NCI-H1092 (cell line): ENCODE measurements at regions not wholly inside any gene's neighbourhood (a gene's known extent, or its start where the extent isn't known, plus 50 kb on each side); places are given as distances from the start of the nearest gene placed in this dataset.

ENCODE experiments used
- DNase-seq: peaks from one replicate; lab custom pipeline; 2025; lab: John Stamatoyannopoulos, UW

DNA sequence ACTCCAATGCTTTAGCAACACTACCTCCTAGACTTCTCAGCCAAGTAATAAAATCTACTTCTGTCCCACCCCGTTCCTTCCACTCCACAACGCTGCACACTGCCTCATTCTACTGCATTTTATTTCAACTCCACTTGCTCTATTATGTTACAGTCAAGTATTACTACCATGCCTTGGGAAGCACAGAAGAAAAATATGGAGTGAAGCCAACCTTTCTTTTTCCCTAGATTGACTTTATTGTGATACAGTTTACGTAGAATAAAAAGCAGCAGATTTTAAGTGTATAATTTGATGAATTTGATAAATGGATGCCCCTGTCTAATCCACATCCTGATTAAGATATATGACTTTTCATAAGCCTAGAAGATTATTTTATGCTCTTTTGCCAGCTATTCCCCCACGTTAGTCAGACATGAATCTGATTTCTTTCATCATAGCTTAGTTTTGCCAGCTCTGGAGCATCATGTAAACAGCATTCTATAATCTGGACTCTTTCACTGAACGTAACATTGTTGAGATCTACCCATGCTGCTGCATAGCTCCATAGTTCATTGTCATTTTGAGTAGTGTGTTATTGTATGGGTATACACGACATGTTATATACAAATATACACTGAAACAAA, 676.8 kb upstream of the RAB6C start:
- DNase-seq, result no peak

DNA sequence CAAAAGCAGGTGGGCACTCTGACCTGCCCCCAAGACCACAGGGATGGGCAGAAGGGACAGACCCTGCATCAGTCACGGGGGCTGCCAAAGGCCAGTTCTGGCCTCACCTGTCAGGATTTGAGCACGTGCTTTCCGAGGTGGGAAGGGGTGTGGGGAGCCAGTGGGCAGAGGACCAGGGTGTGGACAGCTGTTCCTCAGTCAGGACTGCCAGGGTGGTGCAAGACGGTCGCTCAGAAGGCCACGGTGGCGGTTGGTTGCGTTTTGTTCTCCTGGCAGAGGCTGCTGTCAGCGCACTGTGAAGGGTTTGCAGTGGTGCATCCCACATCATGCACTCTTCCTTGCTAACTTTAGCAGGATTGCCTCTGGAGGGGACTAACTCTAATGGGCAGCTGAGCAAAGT, 665.3 kb upstream of the RAB6C start:
- DNase-seq, result no peak

DNA sequence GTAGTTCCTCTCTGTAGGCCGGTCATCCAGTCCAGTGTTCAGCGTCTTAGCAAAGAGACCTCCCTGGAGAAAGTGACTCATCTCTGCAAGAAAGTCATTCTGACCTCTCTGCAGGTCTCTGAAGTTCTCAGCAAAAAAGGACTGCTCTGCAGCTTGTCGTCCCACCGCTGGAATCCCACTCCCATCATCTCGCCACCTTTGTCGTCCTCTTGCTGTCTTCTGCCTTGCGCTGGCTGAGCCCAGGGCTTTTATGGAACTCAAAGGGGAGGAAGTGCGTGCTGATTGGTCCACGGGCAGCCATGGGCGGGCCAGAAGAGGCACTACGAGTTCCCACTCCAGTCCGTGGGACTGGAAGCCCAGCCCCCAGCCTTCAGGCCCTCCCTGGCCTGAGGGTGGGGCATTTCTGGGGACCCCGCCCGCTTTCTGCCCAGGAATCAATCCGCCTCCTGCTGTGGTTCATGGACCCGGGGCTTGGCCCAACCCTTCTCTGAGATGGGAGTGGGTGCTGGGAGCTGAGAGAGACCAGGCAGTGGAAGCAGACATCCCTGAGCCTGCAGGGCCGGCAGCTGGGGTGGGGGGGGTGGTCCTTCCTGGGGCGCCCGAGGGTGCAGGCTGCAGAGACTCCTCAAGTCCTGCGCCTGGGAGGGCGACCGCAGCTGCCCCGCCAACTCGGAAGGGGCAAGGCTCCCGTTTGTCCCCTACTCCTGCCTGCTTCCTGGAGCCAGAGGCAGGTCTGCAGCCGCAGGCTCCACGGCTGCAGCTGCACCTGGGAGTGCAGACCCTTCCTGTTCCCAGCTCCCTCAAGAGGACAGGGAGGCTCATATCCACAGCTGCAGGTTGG, 660.7 kb upstream of the RAB6C start:
- no peak for DNase-seq

DNA sequence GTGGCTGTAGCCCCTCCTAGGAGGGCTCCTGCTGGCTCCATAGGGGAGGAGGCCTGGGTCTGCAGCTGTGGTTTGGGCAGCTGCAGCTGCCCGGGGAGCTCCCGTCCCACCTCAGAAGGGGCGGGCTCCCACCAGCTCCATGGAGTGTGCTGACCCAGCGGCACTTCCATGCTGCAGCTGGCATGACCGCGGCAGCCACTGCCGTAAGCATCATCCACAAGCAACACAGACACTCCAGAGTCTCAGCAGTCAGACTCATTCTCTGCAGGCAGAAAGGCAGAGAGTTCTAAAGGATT, 660.1 kb upstream of the RAB6C start:
- DNase-seq, result no peak

DNA sequence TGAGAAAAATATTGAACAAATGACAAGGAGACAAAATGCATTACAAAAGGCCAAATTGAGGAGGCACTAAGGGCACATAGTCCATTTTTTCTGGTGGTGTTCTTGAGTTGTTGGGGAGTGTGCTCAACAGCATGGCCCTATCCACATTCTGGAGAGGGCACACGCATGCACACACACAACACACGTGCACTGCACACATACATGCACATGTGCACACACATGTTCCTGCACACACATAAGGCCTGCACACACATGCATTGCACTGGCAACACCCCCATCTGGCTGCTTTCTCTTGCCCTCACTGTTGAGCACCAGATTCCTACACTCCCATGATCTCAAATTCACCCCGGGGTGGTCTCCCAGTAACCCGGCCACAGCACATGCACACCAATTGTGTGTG, 659.2 kb upstream of the RAB6C start:
- no peak for DNase-seq

DNA sequence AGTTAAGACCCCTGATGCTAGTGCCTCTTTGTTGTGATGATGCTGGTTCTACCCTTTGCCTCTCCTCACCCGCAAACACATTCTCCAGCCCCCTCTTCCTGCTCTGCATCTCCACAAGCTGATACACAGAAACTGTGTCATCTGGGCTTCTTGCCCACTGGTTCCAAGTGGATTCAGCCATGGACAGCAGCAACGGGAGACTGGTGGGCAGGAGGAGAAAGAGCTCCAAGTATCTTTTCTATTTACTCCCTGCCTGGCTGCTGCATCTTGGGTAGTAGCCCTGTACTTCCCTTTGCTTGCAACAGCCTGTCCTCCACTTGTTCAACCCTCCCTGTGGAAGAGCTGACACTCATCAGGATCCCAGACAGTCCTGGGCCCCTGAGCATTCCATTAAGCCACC, 655.1 kb upstream of the RAB6C start:
- DNase-seq, result no peak

DNA sequence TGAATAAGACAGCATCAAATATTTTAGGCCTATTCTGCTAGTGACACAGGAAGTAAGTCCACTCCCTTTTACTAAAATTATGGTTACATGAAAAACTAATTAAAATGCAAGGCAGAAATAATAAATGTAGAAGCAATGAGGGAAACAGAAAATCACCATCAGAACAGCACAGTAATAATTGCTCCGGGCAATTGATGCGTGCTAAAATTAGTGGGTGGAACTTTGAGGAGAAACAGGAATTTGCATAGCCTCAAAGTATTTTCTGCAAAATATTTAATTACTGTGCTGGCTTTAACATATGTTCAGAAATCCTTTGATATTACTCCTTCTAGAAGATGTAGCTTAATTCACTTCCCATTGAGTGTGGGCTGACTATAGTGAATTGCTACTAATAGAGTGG, 654.3 kb upstream of the RAB6C start:
- no peak for DNase-seq

DNA sequence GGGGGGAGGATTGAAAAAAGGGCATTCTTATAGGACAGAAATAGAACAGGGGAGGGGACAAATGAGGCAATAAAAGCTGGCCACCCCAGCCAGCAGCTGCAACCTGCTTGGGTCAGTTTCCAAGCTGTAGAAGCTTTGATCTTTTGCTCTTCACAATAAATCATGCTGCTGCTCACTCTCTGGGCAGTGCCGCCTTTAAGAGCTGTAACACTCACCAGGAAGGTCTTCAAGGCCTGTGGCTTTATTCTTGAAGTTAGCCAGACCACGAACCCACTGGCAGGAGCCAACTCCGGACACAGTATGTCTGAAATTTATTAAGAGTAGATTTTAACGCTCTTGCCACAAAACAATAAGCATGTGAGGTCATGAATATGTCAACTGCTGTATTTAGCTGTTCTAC, 649.9 kb upstream of the RAB6C start:
- DNase-seq, result no peak

DNA sequence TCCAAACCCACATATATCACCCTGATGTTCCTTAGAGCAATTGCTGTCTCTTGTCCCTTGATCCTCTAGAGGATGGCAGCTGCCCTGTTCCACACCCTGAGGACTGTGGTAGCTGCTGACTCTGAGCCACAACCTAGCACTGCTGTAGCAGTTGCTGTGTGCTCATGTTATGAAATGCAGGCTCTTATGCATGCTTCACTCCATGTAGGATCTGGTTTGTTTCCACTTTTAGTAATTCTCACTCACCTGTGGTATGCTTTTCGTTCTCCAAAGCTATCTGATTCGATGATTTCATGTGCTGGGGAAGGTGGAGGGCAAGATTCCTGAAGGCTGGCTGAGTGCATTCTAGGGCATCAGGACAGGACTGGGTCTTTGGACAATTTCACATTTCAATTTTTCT, 649.0 kb upstream of the RAB6C start:
- no peak for DNase-seq

DNA sequence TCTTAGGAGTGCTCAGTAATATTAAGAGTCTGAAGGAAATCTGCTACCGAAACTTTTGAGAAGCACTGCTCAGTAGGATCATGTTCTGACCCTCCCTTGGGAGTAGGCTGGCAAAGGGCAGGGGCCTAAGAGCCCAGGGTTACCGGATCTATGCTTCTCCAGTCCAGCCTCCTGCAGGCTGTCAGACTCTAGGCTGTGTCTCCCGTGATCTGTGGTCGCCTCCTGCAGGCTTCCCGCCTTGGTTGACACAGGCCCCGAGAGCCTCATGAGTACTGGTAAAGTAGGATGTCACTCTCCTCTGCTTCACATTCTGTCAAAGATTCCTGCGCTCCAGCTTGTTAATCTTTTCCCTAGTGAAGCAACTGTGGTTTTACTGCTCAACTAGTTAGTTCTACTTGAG, 647.8 kb upstream of the RAB6C start:
- DNase-seq, result no peak

DNA sequence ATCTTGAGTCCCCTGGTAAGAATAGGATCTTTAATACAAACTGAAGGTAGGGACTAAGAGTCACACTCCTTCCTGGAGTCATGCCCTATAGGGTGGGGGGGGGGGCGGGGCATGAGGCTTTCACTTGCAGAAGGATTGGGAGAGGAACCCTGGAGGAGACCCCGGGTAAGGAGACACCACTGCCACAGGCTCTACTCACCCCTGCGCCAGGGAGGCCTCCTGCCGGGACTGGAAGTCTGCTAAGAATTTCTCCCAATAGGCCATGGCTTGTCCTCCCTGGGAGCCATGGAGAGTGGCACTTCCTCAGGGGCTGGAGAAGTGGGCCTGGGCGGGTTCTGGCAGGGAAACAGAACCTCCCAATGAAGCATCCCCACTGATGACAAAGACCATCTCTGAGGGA, 645.3 kb upstream of the RAB6C start:
- DNase-seq, result no peak

DNA sequence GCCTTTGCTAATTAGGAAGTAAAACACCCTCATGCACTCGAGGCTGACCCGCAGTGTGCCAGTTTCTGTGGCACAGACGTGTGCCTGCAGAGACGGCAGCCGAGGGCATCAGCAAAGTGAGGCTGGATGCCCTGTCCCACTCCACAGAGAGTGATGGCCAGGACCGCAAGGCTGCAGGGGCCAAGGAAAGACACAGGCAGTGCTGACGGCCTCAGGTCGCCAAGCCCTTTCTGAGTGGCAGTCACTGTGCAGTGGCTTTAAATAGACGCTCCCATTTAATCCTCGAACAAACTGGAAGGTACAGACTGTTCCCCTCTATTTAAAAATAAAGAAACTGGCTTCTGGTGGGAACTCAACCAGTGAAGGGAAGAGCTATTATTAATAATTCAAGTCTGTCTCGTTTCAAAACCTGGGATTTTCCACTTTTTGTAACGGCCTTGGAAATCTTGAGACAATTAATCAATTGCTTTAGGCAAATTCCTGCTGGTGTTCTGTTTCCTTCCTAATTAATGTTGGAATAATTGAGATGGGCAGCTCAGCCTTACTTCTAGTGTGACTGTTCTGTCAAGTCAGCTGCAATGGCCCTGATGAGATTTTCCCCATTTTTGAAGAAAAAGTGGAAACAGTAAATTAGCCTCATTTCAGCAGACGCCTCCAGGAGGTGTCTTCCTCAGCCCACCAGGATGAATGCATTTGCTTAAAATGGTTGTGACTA, 644.6 kb upstream of the RAB6C start:
- DNase-seq, result no peak

DNA sequence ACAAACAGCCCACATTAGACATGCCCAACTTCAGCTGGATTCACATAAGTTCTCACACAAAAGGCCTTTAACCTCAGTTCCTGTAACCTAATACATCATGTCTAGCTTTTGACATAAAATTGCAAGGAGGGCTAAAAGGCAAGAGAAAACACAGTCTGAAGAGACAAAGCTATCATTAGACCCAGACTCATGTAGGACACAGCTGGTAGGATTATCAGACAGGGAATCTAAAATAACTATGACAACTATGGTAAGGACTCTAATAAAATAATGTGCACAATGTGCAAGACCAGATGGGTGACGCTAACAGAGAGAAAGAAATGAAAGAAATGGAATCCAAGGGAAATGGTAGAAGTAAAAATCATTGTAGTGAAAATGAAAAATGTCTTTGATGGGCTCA, 643.2 kb upstream of the RAB6C start:
- no peak for DNase-seq

DNA sequence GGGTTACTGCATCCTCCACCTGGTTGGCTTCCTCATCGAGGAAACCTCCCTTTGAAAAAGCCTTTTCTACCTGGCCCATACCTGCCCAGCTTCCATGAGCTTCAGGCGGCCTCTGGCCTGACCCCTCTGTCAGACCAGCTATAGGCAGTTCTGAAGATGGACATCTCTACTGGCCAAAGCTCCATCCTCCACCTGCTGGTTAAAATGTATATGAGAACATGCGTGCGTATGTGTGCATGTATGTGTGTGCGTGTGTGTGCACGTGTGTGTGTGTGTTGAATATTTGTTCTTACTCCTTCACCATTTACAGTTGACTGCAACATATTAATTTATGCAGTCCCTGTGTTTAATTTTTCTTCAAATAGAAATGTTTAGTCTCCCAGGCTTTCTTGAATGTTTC, 642.4 kb upstream of the RAB6C start:
- no peak for DNase-seq

DNA sequence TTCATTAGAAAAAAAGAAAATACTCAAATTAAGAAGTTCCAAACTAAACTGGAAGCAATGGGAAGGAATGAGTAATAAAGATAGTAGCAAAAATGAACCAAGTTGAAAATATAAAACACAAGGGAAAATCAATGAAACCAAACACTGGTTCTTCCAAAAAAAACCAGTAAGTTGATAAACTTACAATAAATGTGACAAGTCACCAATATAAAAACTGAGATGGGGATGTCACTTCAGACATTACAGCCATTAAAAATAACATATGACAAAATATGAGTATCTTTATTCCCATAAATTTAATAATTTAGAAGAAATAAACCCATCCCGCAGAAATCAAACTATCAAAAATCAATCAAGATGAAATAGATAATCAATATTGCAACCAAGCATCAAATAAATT, 633.9 kb upstream of the RAB6C start:
- DNase-seq, result no peak

DNA sequence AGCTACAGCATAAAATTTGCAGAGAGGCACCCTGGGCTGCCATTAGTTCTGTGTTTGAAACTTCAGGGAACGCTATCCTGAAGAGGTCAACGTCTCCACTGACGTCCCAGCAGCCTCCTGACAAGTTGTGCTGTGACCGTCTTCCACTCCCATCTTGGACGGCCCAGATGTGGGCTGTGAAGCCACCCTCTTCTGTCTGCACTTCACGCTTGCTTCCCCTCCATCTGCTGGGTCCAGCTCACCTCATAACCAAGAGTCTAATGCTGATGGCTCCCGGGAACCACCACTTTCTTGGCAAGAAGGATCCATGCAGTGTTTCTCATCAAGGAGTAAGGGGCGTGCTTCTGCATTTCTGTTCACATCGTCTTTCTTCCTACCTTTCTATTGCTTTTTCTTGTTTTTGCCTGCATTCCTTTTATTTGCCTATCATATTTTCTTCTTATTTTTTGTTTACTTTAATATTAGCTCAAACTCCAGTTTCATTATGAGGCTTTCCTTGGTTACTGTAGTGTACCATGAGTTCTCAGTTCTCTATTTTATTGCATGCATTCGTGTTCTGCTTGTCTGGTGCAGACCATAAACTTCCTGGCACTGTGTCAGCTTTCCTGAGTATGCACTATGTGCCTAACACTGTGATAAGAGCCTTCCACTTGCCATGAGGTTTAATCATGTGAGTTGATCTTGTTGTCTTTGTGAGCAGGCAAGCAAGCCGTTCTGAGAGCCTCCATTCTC, 631.8 kb upstream of the RAB6C start:
- no peak for DNase-seq

DNA sequence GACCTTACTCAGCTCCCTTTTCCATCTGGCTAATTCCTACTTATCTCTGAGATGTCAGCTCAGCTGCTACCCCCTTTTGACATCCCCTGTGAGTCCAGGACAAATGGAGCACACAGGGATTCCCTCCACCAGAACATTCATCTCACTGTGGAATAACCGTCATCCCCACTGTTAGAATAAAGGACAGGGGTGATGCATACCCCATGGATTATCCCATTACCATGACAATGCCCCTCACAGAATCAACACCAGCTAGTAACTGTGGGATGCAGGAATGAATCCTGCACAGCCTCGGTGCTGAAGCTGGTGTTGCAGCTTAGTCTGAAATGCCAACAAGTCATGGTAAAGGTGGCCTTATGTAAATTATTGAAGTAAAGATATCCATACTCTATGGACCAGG, 624.8 kb upstream of the RAB6C start:
- no peak for DNase-seq

DNA sequence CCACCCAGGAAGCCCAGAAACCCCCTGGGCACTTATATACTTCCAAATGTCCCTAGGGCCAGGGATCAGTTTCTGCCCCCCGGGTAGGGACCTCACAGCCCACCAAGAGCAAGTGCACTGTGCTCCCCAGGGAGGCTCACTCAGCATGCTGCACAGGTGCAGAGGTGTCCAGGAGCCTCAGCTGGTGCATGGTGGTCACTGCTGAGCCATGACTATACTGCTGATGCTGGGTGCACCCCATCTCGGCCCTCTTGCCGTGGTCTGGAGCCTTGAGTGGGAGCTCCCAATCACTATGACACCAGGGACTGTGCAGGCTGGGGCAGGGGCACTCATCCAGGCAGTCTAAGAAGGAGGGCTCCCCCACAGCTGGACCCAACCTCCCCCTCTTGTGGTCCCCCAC, 617.8 kb upstream of the RAB6C start:
- no peak for DNase-seq

DNA sequence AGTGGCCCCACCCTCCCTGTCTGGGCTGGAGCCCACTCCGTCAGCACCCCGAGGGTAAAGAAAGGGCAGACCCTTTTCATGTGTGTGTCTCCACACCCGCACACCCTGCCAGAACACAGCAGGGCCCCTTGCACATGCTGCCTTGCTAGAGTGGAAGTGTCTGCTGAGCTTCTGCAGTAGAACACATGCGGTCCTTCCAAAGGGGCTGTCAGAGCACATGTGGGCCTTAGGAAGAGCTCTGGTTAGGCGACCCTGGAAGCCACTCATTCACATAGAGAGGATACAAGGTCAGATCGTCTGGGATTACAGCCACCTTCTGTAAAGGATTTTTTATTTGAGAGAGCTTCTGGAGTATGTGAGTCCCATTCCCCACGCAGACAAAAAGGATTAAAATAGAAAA, 613.2 kb upstream of the RAB6C start:
- DNase-seq, result no peak

DNA sequence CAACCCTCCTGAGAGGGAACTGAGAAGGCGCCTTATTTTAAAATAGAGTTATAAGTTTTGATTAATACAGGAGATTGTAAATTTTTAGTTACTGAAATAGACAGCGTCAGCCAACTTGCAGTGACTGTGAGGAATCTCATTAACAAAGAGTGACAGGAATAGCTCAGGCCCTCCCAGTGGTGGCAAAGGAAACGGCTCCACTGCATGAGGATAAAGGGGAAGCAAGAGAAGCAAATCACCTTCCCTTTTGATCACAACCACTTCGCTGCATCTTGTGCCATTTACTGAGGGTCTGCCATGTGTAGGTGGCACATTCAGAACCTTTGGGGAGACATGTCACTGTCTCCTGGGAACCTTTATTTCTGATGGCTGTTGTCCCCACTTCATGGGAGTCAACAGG, 612.4 kb upstream of the RAB6C start:
- no peak for DNase-seq

DNA sequence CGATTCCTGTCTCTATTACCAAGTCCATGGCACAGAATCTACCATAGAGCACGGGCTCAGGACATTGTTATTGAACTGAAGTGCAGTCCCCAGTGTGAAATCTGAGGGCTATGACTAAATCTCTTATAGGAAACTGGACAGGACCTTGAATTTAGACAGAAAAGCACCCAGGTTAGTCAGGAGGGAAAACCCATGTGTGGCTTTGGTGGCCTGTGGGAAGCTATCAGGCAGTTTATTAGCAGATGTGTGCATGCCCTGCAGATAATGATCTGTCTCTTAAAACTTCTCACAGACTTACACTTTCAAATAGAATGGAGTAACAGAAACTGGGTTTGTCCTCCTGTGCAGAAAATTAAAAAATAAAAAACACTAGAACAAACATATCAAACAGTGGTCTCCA, 610.0 kb upstream of the RAB6C start:
- no peak for DNase-seq

DNA sequence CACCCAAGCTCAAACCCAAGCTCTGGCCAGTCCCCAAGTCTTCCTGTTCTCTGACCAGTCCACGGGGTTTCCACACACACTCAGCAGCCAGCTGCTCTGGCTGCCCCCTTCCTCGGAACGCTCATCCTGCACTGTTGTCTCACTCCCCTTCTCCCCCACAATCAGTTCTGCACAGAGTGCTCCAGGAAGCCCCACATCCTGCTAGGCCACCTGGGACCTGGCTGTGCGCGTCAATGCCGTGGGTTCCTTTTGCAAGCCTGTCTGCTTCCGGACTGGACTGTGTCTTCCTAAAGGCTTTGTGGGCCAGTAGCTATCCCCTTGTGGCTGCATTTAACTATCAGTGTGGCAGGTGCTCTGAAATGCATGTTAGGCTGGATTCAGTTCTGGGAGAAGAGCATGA, 605.0 kb upstream of the RAB6C start:
- no peak for DNase-seq
